HFF-Myc (cell line): ENCODE measurements at regions not wholly inside any gene's neighbourhood (a gene's known extent, or its start where the extent isn't known, plus 50 kb on each side); places are given as distances from the start of the nearest gene placed in this dataset.
A peak's percentile ranks its signal among the peaks of the same experiment; 100 is the strongest.

Experiments used
- DNase-seq: peaks from one replicate; pipeline ENCODE4 v3.0.0-alpha.2; 2011; ENCODE audit warnings: low read depth; ENCODE audit errors: extremely low read depth
- H3K4me3 ChIP-seq: replicated peaks from 2 replicates; pipeline ENCODE4 v1.5.1; 2011; ENCODE audit warnings: low read depth, mild to moderate bottlenecking, control low read depth, low read length
- CTCF ChIP-seq: IDR thresholded peaks from 2 replicates; pipeline ENCODE4 v1.5.1; 2012; ENCODE audit warnings: mild to moderate bottlenecking, low read depth, low read length, control low read depth; ENCODE audit errors: missing control alignments

GRCh38 chr16:75921281-75921680 lies 195.0 kb upstream of the CPHXL start:
- no peak for DNase-seq
- H3K4me3 ChIP-seq, result no peak overlapping the region
- no peak for TF ChIP-seq CTCF

GRCh38 chr16:75922250-75922649 lies 196.0 kb upstream of the CPHXL start:
- no peak for DNase-seq
- no peak overlapping the region for H3K4me3 ChIP-seq
- TF ChIP-seq CTCF, result no peak

- no peak overlapping the region for H3K4me3 ChIP-seq
- no peak for TF ChIP-seq CTCF
- DNase-seq, result no peak
Observed at GRCh38 chr16:75924397-75924796, 198.1 kb upstream of the CPHXL start.

GRCh38 chr16:75927810-75928209 lies 201.5 kb upstream of the CPHXL start:
- TF ChIP-seq CTCF, result no peak
- no peak for DNase-seq
- no peak overlapping the region for H3K4me3 ChIP-seq

- TF ChIP-seq CTCF, result no peak
- no peak overlapping the region for H3K4me3 ChIP-seq
- no peak for DNase-seq
Observed at GRCh38 chr16:75928295-75928694, 202.0 kb upstream of the CPHXL start.

DNA sequence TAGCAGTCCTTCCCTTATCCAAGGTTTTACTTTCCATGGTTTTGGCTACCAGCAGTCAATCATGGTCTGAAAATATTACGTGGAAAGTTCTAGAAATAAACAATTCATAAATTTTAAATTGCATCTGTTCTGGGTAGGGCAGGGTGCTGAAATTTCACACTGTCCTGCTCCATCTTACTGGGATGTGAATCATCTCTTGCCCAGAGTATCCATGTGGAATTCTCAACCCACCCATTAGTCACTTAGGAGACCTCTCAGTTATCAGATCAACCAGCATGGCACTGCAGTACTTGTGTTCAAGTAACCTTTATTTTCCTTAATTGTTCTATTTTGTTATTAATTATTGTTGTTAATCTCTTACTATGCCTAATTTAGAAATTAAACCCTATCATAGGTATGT lies 202.8 kb upstream of the CPHXL start:
- TF ChIP-seq CTCF, result no peak
- no peak overlapping the region for H3K4me3 ChIP-seq

GRCh38 chr16:75931043-75931442 lies 204.8 kb upstream of the CPHXL start:
- DNase-seq, result peak; percentile 12
- no peak for TF ChIP-seq CTCF
- H3K4me3 ChIP-seq, result no peak overlapping the region

More for the DNA sequence above, 202.8 kb upstream of the CPHXL start:
- DNase-seq, result no peak
